ACHN (cell line): ENCODE measurements at regions not wholly inside any gene's neighbourhood (a gene's known extent, or its start where the extent isn't known, plus 50 kb on each side); places are given as distances from the start of the nearest gene placed in this dataset.

Experiments used
- DNase-seq: peaks from one replicate; pipeline ENCODE4 v3.0.0-alpha.2; 2015
- in situ Hi-C: cut with HindIII; loops from 2 replicates; pipeline ENCODE4 v1.10.0; 2017; ENCODE audit warnings: low sequenced_read_pairs, low pct_ligation_motif_present, low pct_unique_long_range_greater_than_20kb

GRCh38 chr16:17802571-17802970 is 331.8 kb upstream of the XYLT1 start:
- in situ Hi-C loops = no loop called here

GRCh38 chr16:17801068-17801467 is 330.3 kb upstream of the XYLT1 start:
- in situ Hi-C loops = no loop called here

More at GRCh38 chr16:17802571-17802970, 331.8 kb upstream of the XYLT1 start:
- no peak for DNase-seq

GRCh38 chr16:17798716-17799115 is 328.0 kb upstream of the XYLT1 start:
- no peak for DNase-seq
- in situ Hi-C loops = no loop called here

More at GRCh38 chr16:17801068-17801467, 330.3 kb upstream of the XYLT1 start:
- no peak for DNase-seq

- no peak for DNase-seq
- in situ Hi-C loops = no loop called here
Observed at GRCh38 chr16:17793354-17793753, 322.6 kb upstream of the XYLT1 start.

GRCh38 chr16:17784073-17784472 is 313.3 kb upstream of the XYLT1 start:
- in situ Hi-C loops = no loop called here
- DNase-seq = peak; percentile 45

DNA sequence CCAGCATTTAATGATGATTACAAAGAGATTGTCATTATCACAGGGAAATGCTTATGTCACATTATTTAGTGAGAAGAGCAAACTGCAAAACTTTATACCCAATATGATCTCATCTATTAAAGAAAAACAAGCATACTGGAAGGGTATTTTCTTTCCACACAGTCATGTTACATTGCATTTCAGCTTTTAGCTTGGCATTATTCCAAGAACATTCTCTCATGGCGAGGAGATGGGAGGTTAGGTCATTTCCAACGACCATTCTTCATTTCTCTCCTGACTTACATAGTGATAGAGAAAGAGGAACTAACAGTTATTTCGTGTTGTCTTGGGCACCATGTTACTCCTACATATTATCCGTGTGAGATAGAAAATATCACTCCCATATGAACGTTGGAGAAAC is 309.4 kb upstream of the XYLT1 start:
- DNase-seq = no peak
- in situ Hi-C loops = no loop called here

GRCh38 chr16:17777408-17777863 is 306.7 kb upstream of the XYLT1 start:
- in situ Hi-C loops = no loop called here
- DNase-seq = no peak

DNA sequence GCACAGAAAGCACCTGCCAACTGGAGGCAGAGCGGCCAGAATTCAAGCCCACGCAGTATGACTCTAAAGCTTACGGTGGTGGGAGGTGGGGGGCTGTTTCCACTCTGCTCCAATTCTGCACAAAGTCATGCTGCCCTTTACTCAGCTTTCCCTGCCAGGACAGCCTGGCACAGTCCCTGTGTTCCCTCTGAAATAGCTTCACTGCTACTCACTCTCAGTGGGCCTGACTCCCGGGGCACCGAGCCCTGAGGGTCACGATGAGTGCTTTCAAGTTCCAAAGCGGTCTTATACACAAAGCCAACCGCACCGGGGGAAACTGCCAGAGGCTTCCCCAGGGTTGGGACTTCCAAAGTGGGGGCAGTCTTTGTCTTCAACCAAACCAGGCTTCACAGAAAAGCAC is 306.1 kb upstream of the XYLT1 start:
- no peak for DNase-seq
- in situ Hi-C loops = no loop called here

DNA sequence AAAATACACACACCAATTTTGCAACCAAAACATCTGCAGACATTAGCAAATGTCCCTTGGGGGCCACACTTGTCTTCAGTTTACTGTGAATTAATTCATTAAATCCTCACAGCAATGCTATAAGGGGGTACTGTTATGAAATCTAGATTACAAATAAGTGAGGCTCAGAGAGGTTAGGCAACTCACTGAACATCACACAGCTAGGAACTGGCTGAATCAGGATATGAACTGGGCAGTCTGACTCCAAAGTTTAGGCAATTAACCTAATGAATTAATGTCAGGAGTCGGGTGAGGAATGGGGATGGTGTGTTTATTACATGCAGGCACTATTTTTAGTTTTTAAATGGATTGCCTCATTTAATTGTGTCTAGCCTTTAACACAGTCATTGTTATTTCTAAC is 305.7 kb upstream of the XYLT1 start:
- no peak for DNase-seq
- in situ Hi-C loops = no loop called here

GRCh38 chr16:17775061-17775460 is 304.3 kb upstream of the XYLT1 start:
- no peak for DNase-seq
- in situ Hi-C loops = no loop called here

- in situ Hi-C loops = no loop called here
- DNase-seq = no peak
Observed at GRCh38 chr16:17773698-17774101, 302.9 kb upstream of the XYLT1 start.

DNA sequence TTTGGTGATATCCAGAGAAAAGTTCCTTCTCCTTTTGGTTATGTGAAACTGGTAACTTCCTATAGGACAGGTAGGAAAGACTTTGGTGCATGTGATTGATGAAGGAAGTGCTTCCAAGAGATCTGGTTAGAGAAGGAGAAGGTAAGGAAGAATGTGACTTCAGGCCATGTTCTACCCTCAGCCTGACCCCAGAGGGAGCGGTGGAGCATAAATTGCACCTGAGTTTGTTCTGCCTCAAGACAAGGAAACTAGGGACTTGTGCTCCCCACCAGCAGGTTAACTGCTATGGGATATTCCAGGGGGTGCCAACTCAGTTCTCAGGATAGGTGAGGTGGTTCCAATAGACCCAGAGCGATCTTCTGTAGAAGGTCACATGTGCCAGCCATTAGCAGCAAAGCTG is 299.3 kb upstream of the XYLT1 start:
- no peak for DNase-seq

DNA sequence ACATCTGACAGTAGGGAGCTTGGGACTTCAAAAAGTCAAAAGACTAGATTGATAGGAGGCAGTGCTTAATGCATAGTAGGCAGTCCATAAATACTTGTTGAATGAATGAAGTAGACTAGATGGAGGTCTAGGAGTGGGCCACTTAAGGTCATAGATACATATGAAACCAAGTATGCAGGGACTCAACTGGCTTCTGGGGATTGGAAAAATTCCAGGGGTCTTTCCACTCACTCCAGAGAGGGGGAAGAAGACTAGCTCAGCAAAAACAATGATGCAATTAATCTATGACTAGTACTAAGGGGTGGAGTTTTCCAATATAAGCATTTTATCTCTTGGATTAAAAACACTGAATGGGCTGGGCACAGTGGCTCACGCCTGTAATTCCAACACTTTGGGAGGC is 298.3 kb upstream of the XYLT1 start:
- DNase-seq = no peak
- in situ Hi-C loops = no loop called here

More for the DNA sequence above, 299.3 kb upstream of the XYLT1 start:
- in situ Hi-C loops = no loop called here

GRCh38 chr16:17768257-17768656 is 297.5 kb upstream of the XYLT1 start:
- in situ Hi-C loops = no loop called here
- no peak for DNase-seq

GRCh38 chr16:17766012-17766411 is 295.3 kb upstream of the XYLT1 start:
- in situ Hi-C loops = no loop called here
- no peak for DNase-seq

DNA sequence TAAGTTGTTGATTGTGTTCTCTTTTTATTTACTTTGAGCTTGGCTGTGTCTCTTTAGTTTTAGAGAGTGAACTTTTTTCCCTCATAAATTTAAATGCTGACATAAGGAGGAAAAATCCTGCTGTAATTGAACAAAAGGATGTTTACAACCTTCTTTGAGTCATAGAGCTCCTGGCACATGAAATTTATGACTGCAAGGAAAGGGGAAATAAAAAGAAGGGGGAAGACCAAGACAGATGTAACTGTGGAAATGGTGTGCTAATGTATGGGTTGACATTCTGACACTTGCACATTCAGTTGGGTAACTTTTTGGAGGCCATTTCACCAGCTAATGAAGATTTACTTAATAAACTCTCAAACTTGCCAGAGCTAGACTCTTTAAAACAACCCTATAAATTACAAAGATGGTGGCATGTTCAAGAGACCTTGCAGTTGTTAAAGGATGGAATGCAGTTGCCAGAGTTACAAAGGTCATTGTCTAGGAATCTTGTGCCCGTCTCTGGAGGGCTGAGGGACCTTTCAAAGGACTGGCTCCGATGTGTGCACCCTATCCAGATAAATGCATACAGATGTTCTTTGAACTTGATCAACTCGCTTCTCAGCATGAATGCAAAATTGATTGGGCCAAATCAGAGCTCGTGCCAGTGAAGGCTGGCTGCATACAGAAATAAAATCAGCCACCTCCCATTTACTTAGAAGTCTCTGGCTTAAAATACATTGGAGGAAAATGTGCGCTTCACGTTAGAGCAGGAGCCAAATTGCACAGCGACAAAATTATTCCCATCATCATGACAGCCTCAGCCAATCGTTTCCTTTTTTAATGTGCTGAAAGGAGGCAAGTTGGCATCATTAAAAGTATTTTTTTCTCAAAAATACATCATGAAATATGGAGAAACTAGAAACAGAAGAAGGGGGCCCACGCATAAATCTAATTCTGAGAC is 289.0 kb upstream of the XYLT1 start:
- in situ Hi-C loops = no loop called here
- DNase-seq = no peak

- in situ Hi-C loops = no loop called here
Observed at GRCh38 chr16:17757808-17758207, 287.0 kb upstream of the XYLT1 start.

GRCh38 chr16:17755158-17755557 is 284.4 kb upstream of the XYLT1 start:
- no peak for DNase-seq
- in situ Hi-C loops = no loop called here

More at GRCh38 chr16:17757808-17758207, 287.0 kb upstream of the XYLT1 start:
- no peak for DNase-seq

GRCh38 chr16:17753434-17753833 is 282.7 kb upstream of the XYLT1 start:
- no peak for DNase-seq
- in situ Hi-C loops = no loop called here

DNA sequence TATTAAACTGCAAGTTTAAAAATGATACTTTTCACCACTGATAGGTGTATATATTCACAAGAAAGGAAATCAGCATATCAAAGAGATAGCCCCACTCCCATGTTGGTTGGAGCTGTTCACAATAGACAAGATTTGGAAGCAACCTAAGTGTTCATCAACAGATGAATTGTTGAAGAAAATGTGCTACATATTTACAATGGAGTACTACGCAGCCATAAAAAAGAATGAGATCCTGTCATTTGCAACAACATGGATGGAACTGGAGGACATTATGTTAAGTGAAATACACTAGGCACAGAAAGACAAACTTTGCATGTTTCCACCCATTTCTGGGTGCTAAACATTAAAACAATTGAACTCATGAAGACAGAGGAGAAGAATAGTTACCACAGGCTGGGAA is 278.9 kb upstream of the XYLT1 start:
- in situ Hi-C loops = no loop called here
- no peak for DNase-seq
